DMS53 treated with DMSO at 0.1 percent for 48 hours (cell line): ENCODE measurements at regions not wholly inside any gene's neighbourhood (a gene's known extent, or its start where the extent isn't known, plus 50 kb on each side); places are given as distances from the start of the nearest gene placed in this dataset.
A peak's percentile ranks its signal among the peaks of the same experiment; 100 is the strongest.

Experiments
- DNase-seq: peaks from one replicate; lab custom pipeline; 2025; ENCODE audit not compliant: unreplicated experiment; lab: John Stamatoyannopoulos, UW

DNA sequence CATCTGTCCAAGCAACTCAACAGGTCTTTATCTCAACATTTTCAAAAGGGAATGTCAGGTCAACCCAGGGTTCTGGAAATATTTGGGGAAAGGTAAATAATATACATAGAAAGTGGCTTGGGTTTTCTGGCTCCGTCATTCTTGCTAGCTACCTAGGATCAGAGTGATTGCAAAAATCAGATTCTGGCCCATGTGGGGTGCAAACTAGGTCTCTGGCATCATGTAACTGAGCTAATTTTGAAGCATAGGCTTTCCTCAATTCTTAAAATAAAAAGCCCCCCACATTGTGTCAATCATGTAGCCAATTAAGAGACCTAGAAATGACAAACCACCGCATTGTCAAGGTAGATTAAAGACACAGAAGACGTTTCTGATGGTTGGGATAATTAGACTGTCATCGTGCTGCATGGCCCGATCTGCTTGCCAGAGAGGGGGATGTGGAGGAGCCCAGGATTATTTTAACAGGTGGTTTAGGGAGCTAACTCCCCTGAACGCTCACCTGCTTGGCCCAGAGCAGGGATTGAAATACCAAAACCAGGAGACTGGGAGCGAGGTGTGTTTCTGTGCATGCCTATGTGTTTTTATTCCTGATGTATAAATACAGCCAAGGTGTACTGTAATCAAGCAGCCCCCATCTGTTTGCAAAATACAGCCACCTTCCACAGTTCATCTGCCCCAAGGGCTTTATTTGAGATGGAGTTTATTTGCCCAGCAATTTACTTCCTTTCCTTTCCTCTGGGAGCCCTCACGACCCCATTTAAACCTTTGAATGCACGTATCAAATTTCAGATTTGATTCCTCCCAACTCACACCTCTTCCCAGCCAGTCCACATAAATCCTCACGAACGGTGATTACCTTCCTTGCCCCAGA lies 189.5 kb downstream of the TTC8 start:
- no peak for DNase-seq

DNA sequence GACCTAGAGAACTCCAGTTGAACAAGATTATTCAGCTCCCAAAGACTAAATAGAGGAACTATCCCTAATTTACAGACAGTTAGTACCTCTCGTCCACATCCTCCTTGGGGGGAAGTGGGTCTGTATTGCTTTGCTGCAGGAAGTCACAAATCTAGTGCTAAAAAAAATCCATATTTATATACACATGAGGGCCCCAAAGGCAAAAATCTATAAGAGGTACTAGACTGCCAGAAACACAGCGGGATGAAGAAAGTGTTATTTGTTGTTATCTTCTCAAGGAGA lies 190.1 kb downstream of the TTC8 start:
- no peak for DNase-seq

DNA sequence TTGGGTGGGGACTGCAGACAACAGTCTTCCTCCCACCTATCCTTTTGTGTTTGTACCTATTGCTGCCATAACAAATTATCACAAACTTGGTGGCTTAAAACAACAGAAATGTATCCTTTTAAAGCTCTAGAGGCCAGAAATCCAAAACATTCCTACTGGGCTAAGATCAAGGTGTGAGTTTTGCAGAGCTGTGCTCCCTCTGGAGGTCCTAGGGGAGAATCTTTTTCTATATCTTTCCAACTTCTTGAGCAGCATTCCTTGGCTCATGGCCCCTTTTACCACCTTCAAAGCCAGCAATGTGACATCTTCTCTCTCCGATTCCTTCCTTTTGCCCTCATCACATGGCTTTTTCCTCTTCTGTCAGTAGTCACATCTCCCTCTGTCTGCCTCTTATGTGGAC lies 190.6 kb downstream of the TTC8 start:
- DNase-seq = no peak

DNA sequence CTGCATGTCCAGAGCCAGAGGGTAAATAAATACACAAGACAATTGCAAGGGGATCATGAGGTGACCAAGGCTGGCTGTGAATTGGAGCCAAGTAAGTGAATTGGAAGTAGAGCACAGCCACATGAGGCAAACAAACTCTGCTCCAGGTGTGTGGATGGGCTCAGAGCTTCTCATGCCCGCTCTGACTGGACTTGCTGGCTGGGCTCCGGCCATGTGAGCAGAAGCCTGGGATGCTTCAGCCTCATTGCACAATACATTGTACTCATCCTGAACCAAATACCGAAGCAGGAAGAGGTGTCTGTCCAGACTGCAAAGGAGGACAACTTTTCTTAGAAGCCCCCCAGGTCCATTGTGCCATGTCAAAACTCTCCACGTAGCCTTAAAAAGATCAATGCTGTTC lies 193.0 kb downstream of the TTC8 start:
- DNase-seq = no peak

DNA sequence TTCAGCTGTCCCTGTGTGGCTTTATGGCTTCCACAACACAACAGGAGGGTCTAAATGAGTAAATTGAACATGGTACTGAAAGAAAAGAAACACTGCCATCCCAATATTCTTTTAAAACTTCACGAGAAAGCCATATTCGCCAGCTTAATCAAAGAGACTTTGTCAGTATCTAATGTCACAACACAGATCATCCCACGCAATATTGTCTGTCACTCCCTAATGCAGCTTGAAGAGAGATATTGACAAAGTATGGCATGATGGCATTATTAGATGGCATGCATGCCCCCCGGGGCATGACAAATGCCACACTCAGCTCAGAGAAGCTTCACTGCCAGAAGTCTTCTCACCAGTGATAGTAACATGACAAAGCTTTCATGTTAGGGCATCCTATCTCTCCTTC lies 197.8 kb downstream of the TTC8 start:
- no peak for DNase-seq

DNA sequence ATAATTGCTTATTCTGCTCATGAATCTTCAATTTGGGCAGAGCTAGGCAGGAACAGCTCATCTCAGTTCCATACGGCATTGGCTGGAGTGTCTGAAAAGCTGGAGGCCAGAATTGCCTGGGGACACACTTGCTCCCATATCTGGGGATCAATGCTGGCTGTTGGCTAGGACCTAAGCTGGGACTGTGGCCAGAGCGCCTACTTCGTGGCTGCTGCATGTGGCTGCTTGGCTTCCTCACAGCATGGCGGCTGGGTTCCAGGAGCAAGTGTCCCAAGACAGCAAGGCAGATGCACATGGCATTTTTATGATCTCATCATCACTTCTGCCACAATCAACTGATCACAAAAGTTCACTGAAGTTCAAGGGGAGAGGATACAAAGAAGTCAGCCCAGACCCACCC lies 200.2 kb downstream of the TTC8 start:
- no peak for DNase-seq

DNA sequence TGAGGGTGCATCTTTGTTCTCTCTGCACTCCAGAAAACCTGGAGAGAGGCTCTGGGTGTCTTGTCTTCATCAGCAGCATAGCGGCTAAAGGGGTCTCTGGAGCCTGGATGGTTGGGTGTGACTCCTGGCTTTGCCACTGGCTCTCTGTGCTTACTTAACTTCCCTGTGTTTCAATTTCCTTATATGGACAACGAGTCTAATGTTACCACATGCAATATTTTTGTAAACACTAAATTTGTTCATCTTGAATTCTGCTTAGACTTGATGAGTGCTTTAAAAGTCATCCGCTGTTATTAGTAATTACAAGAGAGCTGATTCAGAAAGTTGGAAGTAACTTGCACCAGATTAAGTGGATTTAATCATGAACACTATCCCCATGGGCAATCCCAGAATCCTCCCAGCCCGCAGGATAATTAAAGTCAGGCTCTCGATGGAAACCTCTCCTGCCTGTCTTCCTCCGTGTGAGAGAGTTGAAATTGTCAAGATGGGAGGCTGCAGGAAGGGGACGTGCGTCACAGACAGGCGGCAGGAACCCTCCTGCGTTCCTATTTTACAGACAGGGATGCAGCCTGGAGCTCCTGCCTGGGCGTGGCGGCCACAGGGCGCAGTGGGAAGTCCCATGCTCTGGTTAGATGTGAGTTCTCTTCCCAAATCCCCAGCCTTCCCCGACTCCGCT lies 201.2 kb downstream of the TTC8 start:
- DNase-seq = no peak

DNA sequence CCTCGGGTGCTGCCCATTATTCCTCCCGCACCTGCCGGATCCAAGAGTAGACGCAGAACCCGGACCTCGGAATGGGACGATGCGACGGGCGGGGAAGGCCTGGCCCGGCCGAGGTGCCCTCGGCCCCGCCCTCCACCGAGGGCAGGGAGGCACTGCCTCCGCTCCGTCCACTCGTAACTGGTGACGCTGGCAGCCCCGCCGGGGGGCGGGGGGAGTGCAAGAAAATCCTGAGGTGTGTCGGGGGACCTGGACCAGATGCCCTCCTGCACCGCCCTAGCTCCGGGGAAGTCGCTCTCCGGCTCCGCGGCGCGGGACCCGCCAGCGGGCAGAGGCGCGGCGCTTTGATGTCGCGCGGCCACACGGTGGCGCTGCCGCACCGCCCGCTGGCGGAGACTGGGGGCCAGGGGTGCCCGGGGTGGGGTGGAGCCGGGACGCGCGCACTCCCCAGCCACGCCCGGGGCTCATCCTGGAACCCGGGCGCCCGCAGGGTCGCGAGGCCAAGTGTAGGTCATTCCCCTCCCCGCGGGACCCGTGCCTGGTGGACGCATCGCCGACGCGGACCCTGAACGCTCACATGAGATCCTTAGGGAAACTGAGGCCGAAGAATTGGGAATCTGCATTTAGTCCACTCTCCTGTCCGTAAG lies 202.8 kb downstream of the TTC8 start:
- peak; percentile 4 for DNase-seq

DNA sequence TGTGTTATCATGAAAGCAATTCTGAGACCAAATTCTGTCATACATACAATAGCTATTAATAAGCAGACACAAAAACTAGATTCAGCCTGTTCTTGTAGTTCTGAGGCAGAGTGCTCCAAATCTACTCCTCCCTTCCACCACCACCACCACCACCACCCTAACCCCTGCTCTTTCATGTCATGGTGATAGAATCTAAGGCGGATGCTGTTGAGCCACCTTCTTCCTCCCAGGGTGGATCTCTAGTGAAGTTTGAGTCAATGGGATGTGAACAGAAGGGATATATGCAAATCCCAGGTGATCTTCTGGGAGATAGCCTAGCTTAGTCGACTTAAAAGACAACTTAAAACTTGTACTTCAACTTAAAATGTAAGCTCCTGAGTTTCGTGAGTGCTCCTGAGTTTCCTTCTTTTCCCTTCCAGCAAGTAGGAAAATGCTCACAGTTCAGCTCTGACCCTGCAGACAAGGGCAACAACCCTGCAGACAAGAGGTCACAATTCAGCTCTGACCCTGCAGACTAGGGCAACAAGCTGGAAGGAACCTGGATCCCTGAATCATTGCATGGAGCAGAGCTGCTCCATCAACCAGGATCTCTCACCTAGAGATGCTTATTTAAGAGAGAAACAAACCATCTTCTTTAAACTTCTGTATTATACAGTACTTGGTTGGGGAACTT lies 204.1 kb downstream of the TTC8 start:
- DNase-seq = no peak

DNA sequence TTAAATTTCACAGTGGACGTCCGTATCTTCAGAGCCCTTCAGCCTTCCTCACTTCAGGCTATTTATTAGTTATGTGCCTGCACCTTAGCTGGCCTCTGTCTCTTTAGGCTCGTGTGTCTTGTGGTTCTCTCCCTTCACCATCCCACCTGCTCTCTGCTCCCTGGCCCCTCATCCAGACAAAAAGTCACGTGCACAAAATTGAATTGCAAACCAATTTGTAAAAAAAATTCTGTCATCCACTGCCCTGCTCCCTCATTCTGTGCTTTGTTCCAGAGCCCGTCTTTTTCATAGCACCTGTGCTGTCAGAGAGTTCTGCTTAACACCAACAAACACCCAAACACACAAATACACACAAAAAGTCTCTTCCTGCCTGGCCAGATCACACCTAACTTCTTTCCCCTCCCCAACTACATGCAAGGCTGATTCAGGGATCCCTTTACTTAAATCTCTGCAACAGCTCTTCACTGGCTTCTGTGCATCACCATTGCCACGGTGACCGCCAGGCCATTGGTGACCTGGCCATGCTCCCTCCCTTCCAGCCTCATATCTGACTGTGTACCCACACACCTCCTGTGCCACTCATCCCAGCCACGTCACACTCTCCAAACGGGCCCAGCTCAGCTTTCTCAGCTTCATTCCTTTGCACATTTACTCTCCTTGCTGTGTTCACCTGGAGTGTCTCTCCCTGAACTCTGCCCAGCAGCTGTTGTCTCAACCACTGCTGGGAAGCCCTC lies 205.7 kb downstream of the TTC8 start:
- DNase-seq = no peak

DNA sequence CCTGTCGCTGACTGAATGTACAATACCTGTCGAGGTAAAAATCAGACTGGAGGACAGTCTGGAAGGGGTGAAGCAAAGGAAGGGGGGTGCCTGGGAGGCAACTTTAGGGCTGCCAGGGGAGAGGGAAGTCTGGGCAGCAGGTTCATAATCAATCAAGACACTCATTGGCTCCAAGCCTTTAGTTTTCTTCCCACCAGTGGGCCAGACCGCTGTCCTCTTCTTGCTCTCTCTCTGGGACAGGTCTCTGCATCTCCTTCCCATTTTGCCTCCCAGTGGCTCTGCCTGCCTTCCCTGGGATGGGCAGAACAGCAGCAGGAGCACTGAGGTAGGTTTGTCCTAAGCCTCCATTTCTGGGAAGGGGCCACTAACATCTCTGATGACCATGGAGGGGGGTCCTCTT lies 206.5 kb downstream of the TTC8 start:
- DNase-seq = no peak

DNA sequence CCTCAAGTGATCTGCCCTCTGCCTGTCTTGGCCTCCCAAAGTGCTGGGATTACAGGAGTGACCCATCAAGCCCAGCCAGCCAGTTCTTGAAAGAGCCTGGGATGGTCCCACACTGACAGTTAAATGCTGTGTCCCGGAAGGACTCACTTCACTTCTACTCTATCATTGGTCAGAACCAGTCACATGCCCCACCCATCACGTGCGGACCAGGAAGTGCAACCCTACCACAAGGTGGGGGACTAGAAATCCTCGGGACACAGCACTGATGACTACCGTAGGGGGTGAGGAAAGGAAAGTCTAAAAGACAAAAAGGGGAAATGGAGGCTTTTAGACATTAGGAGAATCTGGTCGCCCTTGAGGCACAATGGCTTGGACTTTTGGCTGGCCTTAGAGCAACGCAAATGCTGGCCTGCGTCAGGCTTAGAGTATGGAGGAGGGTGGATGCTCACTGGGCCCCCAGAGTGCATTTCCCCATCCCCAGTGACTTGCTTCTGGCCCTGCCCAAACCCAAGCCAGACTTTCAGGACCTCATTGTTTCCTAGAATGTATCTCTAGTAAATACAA lies 207.7 kb downstream of the TTC8 start:
- DNase-seq = no peak

DNA sequence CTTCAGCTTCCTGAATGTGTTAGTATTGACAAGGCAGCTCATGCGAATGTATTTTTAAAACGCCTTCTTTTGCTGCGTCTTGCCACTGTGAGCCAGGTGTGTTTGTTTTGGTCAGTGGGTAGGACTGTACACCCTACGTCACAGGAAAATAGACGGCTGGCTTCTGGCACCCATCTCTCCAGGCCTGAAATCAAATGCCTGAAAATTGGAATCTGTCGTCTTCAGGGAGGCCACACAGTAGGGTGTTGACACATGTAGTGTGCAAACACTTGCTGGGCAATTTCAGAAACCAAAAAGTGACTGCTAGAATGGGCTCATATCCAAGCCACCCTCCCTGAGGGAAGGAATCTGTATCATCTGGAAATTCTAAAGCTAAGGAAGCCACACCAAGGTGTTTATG lies 209.3 kb downstream of the TTC8 start:
- no peak for DNase-seq

DNA sequence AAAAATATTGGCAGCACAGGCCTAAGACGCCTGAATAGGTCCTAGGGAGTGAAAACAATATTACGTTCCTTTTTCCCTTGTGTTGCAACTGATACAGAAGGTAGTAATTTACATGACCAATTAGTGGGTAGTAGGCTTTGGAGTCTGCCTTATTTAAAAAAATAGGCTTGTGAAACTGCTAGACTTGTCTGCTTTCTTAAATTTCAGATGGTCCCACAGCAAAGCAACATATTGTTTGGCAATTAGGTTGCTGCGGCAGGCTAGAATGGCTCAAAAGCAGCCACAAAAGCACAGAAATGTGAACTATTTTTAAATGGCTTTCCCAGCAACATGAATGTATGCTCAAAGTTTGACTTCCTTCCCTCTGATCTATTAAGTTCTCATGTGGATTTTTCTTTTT lies 211.9 kb downstream of the TTC8 start:
- DNase-seq = no peak

DNA sequence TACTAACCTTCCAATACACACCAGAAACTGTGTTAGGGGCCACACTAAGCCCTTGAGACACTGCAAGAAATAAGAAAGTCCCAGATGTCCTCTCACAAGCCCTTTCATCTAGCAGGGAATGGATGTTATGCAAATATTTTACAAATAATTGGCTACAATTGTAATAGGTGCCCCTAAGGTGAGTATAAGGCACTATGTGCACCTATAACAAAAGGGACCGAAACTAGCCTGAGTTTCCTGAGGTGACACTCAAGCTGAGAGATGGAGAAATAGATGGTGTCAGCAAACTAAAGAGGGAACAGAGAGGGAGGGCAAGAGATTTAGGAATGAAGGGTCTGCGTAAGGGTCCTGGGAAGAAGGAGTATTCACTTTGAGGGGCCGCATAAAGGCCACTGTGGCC lies 212.6 kb downstream of the TTC8 start:
- no peak for DNase-seq

DNA sequence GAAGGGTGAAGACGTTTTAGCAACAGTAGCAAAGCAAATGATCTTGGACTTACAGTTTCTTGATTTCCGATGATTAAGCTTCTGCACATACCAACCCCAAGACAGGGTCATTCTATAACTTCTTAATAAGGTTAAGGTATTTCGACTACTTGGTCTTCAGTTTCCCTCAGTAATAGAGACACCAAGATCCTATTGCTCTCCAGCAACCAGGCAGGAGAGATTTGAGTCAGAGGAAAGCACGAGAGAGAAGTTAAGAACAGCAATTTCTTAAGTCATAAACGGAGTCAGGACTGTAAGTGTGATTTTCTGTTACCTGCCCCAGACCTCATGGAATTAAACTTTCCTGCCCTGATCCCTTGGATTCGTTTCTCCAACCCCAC lies 215.6 kb downstream of the TTC8 start:
- DNase-seq = no peak

DNA sequence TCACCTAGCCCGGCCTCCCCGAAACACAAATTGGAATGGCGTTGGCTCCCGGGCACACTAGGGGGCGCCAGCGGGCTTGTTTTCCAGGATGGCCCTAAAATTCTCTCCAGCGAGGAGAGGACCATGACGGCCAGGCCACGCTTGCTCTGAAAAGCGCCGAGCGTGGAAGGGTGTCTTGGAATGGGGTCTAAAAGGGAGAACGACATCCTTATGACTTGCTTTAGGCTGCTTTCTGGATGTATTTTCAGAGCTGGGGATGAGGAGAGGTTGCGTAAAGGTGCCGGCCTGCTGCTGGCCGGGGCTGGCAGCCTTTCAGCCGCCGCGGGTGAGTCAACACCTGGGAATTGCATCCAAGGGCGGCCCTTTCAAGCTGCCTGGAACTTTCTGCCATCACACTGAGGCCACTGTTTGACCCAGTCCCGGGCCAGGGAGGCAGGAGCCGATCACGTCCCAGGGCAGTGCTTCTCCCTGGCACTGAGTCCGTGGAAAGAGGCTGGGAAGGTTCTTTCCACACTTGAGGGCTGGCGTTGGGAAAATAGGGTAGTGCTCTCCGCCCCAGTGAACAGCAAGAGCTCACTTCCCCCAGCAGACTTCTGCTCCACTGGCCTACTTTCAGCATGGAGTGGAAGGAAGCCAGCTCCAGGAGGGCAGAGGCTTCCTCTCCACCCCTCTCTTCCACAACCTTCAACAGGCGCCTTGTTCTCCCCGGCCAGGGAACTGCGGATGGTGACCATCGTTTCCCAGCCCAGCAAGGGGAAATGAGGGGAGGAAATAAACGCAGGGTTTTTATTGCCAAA lies 216.2 kb downstream of the TTC8 start:
- DNase-seq = peak; percentile 74

DNA sequence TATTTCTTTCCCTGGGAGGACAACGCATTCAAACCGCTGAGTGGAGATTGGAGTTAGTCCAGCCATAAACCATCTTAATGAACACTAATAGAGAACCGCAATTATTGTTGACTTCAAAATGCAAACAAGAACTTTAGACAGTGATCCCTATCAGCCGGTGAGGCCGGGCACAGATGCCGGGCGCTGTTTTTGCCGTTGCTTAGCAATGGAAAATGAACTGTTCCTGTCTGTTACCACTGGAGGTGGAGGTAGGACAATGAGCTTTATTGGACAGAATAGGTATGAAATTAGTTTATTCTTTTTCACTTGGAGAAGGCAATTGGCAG lies 216.8 kb downstream of the TTC8 start:
- peak; percentile 23 for DNase-seq

DNA sequence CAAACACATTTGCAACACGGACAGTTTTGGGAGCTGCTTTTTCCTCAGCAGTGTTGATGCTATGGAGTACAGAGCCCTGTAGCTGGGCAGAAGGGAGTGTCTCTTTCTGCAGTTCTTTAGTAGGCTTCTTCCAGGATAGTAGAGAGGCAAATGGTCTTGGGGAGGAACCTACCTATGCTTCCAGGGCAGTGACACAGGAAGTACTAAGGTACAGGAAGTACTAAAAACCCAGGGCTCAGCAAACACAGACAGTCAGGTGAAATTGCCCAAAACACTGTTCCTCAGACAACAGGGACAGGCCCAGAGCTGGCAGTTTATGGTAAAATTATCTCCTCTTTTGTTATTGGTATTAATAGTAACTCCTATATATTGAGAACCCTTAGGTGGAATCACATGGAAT lies 217.6 kb downstream of the TTC8 start:
- no peak for DNase-seq

DNA sequence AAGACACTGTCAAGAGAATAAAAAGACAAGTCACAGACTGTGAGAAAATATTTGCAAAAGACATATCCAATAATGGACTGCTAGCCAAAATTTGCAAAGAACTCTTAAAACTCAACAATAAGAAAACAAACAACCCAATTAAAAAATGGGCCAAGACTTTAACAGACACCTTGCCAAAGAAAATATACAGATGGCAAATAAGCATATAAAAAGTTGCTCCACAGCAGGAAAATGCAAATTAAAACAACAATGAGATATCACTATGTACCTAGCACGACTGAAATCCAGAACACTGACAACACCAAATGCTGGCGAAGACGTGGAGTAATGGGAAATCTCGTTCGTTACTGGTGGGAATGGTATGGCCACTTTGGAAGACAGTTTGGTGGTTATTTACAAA lies 228.9 kb downstream of the TTC8 start:
- DNase-seq = no peak
